ENCODE measurements at regions not wholly inside any gene's neighbourhood (a gene's known extent, or its start where the extent isn't known, plus 50 kb on each side); places are given as distances from the start of the nearest gene placed in this dataset.

- no peak overlapping the region for H3K4me3 ChIP-seq (ENCODE audit: low read depth, low read length)
- DNase-seq (ENCODE audit: low read depth) (no peak), FAIRE-seq (no peak)
- TF ChIP-seq CTCF (IDR thresholded peaks at IDR 0.05; ENCODE audit: insufficient read depth, low read length, severe bottlenecking), result no peak
- H3K27me3 ChIP-seq (ENCODE audit: control insufficient read depth, insufficient read depth, low read length), result no peaks in the 10 kb centered on the region
- H3K36me3 ChIP-seq (ENCODE audit: control insufficient read depth, insufficient read depth, low read length), result no peaks in the 10 kb centered on the region
Observed at GRCh38 chr16:61480250-61480649, 556.0 kb downstream of the CDH8 start.

- Histone ChIP-seq H3K27me3 (ENCODE audit: control insufficient read depth, insufficient read depth, low read length) (no peaks in the 10 kb centered on the region), H3K36me3 (ENCODE audit: control insufficient read depth, insufficient read depth, low read length) (no peaks in the 10 kb centered on the region), H3K4me3 (ENCODE audit: low read depth, low read length) (no peak overlapping the region)
- FAIRE-seq (peak; percentile 28), DNase-seq (ENCODE audit: low read depth) (no peak)
- no peak for TF ChIP-seq CTCF (IDR thresholded peaks at IDR 0.05; ENCODE audit: insufficient read depth, low read length, severe bottlenecking)
Observed at GRCh38 chr16:61471737-61472136, 564.5 kb downstream of the CDH8 start.

- no peak overlapping the region for H3K4me3 ChIP-seq (ENCODE audit: low read depth, low read length)
- no peak for TF ChIP-seq CTCF (IDR thresholded peaks at IDR 0.05; ENCODE audit: insufficient read depth, low read length, severe bottlenecking)
- H3K27me3 ChIP-seq (ENCODE audit: control insufficient read depth, insufficient read depth, low read length), result no peaks in the 10 kb centered on the region
- DNase-seq (ENCODE audit: low read depth) (no peak), FAIRE-seq (no peak)
- H3K36me3 ChIP-seq (ENCODE audit: control insufficient read depth, insufficient read depth, low read length), result no peaks in the 10 kb centered on the region
Observed at GRCh38 chr16:61471023-61471422, 565.2 kb downstream of the CDH8 start.

DNA sequence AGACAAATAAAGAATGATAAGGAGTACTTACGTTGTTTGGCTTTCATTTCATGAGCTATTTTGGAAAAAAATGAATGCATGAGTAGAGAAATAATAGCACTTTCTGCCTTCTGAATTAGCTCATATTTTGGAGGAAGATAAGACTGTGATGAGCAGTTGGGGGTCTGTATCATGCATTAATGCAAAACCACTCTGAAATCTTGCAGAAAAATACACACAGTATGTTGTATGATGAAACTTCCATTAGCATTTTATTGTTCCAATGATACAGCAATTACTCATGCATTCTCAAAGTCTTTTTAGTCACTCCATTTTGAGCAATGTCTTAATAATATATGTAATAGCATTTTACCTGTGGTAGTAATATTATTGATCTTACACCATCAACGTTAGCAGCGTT, 571.0 kb downstream of the CDH8 start:
- no peaks in the 10 kb centered on the region for H3K36me3 ChIP-seq (ENCODE audit: control insufficient read depth, insufficient read depth, low read length)
- no peaks in the 10 kb centered on the region for H3K27me3 ChIP-seq (ENCODE audit: control insufficient read depth, insufficient read depth, low read length)
- DNase-seq (ENCODE audit: low read depth) (no peak), FAIRE-seq (no peak)
- no peak for TF ChIP-seq CTCF (IDR thresholded peaks at IDR 0.05; ENCODE audit: insufficient read depth, low read length, severe bottlenecking)
- no peak overlapping the region for H3K4me3 ChIP-seq (ENCODE audit: low read depth, low read length)

- TF ChIP-seq CTCF (IDR thresholded peaks at IDR 0.05; ENCODE audit: insufficient read depth, low read length, severe bottlenecking), result no peak
Observed at GRCh38 chr16:61460020-61460419, 576.2 kb downstream of the CDH8 start.

DNA sequence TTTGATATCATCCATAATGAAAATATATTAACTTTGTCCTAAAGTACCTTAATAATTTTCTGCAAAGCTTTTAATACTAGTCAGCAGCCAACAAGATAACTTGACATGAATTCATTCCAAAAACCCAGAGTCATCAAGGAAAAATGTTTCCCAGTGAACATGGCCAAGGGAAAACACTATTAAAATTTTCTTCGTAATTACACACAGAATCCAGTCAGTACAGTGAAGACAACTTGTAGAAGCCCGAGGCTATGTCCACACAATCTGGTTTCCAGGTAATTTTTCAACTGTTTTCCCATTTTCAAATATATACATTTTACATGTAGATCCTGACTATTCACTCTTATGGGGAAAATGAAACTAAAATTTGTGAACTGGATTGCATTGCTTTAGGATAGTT, 600.9 kb downstream of the CDH8 start:
- TF ChIP-seq CTCF (IDR thresholded peaks at IDR 0.05; ENCODE audit: insufficient read depth, low read length, severe bottlenecking), result no peak
- Histone ChIP-seq H3K27me3 (ENCODE audit: control insufficient read depth, insufficient read depth, low read length) (no peaks in the 10 kb centered on the region), H3K4me3 (ENCODE audit: low read depth, low read length) (no peak overlapping the region), H3K36me3 (ENCODE audit: control insufficient read depth, insufficient read depth, low read length) (no peaks in the 10 kb centered on the region)
- no peak for FAIRE-seq
- no peak for DNase-seq (ENCODE audit: low read depth)

More at GRCh38 chr16:61460020-61460419, 576.2 kb downstream of the CDH8 start:
- no peaks in the 10 kb centered on the region for H3K36me3 ChIP-seq (ENCODE audit: control insufficient read depth, insufficient read depth, low read length)
- no peak overlapping the region for H3K4me3 ChIP-seq (ENCODE audit: low read depth, low read length)
- no peak for FAIRE-seq
- no peaks in the 10 kb centered on the region for H3K27me3 ChIP-seq (ENCODE audit: control insufficient read depth, insufficient read depth, low read length)
- no peak for DNase-seq (ENCODE audit: low read depth)

All from bronchial epithelial cell (primary cell).